ENCODE measurements at regions not wholly inside any gene's neighbourhood (a gene's known extent, or its start where the extent isn't known, plus 50 kb on each side); places are given as distances from the start of the nearest gene placed in this dataset.
A peak's percentile ranks its signal among the peaks of the same experiment; 100 is the strongest.

GRCh38 chr3:40780291-40780924 is 255.6 kb downstream of the ZNF621 start:
- Histone ChIP-seq H3K4me3 (no peak overlapping the region), H3K27me3 (no peaks in the 10 kb centered on the region), H3K27ac (peak overlapping the region; percentile 10), H3K36me3 (replicated peaks; ENCODE audit: insufficient read depth, low read depth) (no peaks in the 10 kb centered on the region), H3K4me1 (ENCODE audit: insufficient read depth) (no peaks in the 10 kb centered on the region), H4K20me1 (ENCODE audit: insufficient read depth, poor library complexity, severe bottlenecking) (no peaks in the 10 kb centered on the region), H3K9me3 (ENCODE audit: low read depth) (no peaks in the 10 kb centered on the region), H2AFZ (no peak overlapping the region), H3K4me2 (peak overlapping the region; percentile 23), H3K79me2 (no peaks in the 10 kb centered on the region), H3K9me2 (replicated peaks; ENCODE audit: insufficient read depth) (no peaks in the 10 kb centered on the region)
- TF ChIP-seq CTCF (IDR thresholded peaks at IDR 0.05; ENCODE audit: poor library complexity): no peak
- TF ChIP-seq EZH2phosphoT487 (IDR thresholded peaks at IDR 0.05; ENCODE audit: low read depth, severe bottlenecking, unreplicated experiment): no peak
- TF ChIP-seq EZH2 (IDR thresholded peaks at IDR 0.05; ENCODE audit: borderline replicate concordance): no peak
- peak; percentile 14 for DNase-seq (ENCODE audit: low spot score)
- 70% methylated on average over 19 of the region's 19 CpGs for WGBS (ENCODE audit: low lambda C conversion rate, missing lambda C conversion rate)

- Histone ChIP-seq H3K27me3 (no peaks in the 10 kb centered on the region), H3K27ac (peak overlapping the region; percentile 10), H3K79me2 (no peaks in the 10 kb centered on the region), H2AFZ (no peak overlapping the region), H4K20me1 (ENCODE audit: insufficient read depth, poor library complexity, severe bottlenecking) (no peaks in the 10 kb centered on the region), H3K4me2 (no peak overlapping the region), H3K4me1 (ENCODE audit: insufficient read depth) (no peaks in the 10 kb centered on the region), H3K9me2 (replicated peaks; ENCODE audit: insufficient read depth) (no peaks in the 10 kb centered on the region), H3K36me3 (replicated peaks; ENCODE audit: insufficient read depth, low read depth) (no peaks in the 10 kb centered on the region), H3K9me3 (ENCODE audit: low read depth) (no peaks in the 10 kb centered on the region), H3K4me3 (no peak overlapping the region)
- 70% methylated on average over 12 of the region's 12 CpGs for WGBS (ENCODE audit: low lambda C conversion rate, missing lambda C conversion rate)
- TF ChIP-seq EZH2 (IDR thresholded peaks at IDR 0.05; ENCODE audit: borderline replicate concordance) (no peak), EZH2phosphoT487 (IDR thresholded peaks at IDR 0.05; ENCODE audit: low read depth, severe bottlenecking, unreplicated experiment) (no peak), CTCF (IDR thresholded peaks at IDR 0.05; ENCODE audit: poor library complexity) (no peak)
- peak; percentile 18 for DNase-seq (ENCODE audit: low spot score)
These were observed 256.2 kb downstream of the ZNF621 start for GRCh38 chr3:40780925-40781406.

GRCh38 chr3:40782111-40782721 is 257.5 kb downstream of the ZNF621 start:
- H3K27ac ChIP-seq: no peak overlapping the region
- no peak overlapping the region for H3K4me2 ChIP-seq
- H2AFZ ChIP-seq: no peak overlapping the region
- no peaks in the 10 kb centered on the region for H3K9me2 ChIP-seq (replicated peaks; ENCODE audit: insufficient read depth)
- H3K36me3 ChIP-seq (replicated peaks; ENCODE audit: insufficient read depth, low read depth): no peaks in the 10 kb centered on the region
- H3K4me1 ChIP-seq (ENCODE audit: insufficient read depth): no peaks in the 10 kb centered on the region
- H3K4me3 ChIP-seq: no peak overlapping the region
- H3K27me3 ChIP-seq: no peaks in the 10 kb centered on the region
- 97% methylated on average over 3 of the region's 3 CpGs for WGBS (ENCODE audit: low lambda C conversion rate, missing lambda C conversion rate)
- TF ChIP-seq CTCF (IDR thresholded peaks at IDR 0.05; ENCODE audit: poor library complexity) (no peak), EZH2 (IDR thresholded peaks at IDR 0.05; ENCODE audit: borderline replicate concordance) (no peak), EZH2phosphoT487 (IDR thresholded peaks at IDR 0.05; ENCODE audit: low read depth, severe bottlenecking, unreplicated experiment) (no peak)
- no peaks in the 10 kb centered on the region for H4K20me1 ChIP-seq (ENCODE audit: insufficient read depth, poor library complexity, severe bottlenecking)
- no peaks in the 10 kb centered on the region for H3K9me3 ChIP-seq (ENCODE audit: low read depth)
- H3K79me2 ChIP-seq: no peaks in the 10 kb centered on the region
- no peak for DNase-seq (ENCODE audit: low spot score)

Measured in hepatocyte (in vitro differentiated cells).